Thoracic aorta (tissue), 2 donors: ENCODE measurements at regions not wholly inside any gene's neighbourhood (a gene's known extent, or its start where the extent isn't known, plus 50 kb on each side); places are given as distances from the start of the nearest gene placed in this dataset.
"Not testable (repeated sequence)": the region's sequence is repeated elsewhere in the genome, so short reads cannot be mapped to it uniquely, and the experiment has no call there.

Experiments
- ATAC-seq: fragments of 150-250 bp; one replicate; pipeline ENCODE4 v1.8.0; 2017; ENCODE audit warnings: low read depth; ENCODE audit not compliant: insufficient number of reproducible peaks, low FRiP score
- DNase-seq: peaks from one replicate; pipeline ENCODE4 v3.0.0-alpha.2; 2020; ENCODE audit warnings: low spot score
- H3K27ac ChIP-seq, 2 donors: fragments of 200-600 bp; sonication (generic); 1 replicate in 1 of 2; 2 replicates in 1 of 2; pipeline ENCODE4 v1.5.1; 2016; ENCODE audit warnings: mild to moderate bottlenecking in 2 of 2, moderate library complexity in 2 of 2
- H3K27me3 ChIP-seq: fragments of 200-600 bp; sonication (generic); replicated peaks from 2 replicates; pipeline ENCODE4 v1.6.0; 2016; ENCODE audit warnings: mild to moderate bottlenecking; ENCODE audit not compliant: insufficient read depth
- H3K36me3 ChIP-seq: fragments of 200-600 bp; sonication (generic); one replicate; pipeline ENCODE4 v1.5.1; 2016
- H3K4me1 ChIP-seq, 2 donors: fragments of 200-600 bp; sonication (generic); 1 replicate in 1 of 2; 2 replicates in 1 of 2; pipeline versions ENCODE4 v1.5.1 to v1.6.0; 2016; ENCODE audit warnings: low read depth in 2 of 2, mild to moderate bottlenecking in 1 of 2; ENCODE audit not compliant: control insufficient read depth in 1 of 2
- H3K4me3 ChIP-seq: fragments of 200-600 bp; sonication (generic); 2 replicates; pipeline ENCODE4 v1.5.1; 2016; ENCODE audit warnings: mild to moderate bottlenecking
- H3K9me3 ChIP-seq: fragments of 200-600 bp; sonication (generic); 2 replicates; pipeline ENCODE4 v1.5.1; 2016
- TF ChIP-seq, protein P1 (sequence below): fragments of 200-600 bp; sonication (generic); IDR thresholded peaks from one replicate; pipeline ENCODE4 v1.5.1; 2019; ENCODE audit warnings: antibody characterized with exemption

DNA sequence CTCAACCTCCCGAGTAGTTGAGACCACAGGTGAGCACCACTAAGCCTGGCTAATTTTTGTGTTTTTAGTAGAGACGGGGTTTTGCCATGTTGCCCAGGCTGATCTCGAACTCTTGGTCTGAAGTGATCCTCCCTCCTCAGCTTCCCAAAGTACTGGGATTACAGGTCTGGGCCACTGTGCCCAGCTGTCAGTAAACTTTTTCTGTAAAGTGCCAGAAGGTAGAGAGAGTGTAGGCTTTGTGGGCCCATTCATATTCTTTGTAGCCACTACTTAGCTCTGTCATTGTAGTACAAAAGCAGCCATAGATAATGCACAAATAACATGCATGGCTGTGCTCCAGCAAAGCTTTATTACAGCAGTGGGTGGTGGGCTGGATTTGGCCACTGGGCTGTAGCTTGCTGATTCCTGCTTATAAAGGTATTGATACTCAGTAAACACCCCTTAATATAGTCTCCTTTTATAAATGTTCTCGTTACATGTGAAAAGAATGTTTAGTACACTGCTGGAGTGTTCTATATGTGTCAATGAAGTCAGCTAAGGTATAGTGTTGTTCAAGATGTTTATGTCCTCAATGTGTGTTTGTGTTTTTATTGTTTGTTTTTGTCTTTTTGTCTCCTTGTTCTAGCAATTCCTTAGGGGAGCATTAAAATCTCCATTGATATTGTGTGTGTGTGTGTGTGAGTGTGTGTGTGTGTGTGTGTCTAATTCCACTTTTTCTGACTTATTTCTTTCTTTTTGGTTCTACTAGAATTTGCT lies 644.7 kb upstream of the DPP6 start:
- TF ChIP-seq, protein P1, sequence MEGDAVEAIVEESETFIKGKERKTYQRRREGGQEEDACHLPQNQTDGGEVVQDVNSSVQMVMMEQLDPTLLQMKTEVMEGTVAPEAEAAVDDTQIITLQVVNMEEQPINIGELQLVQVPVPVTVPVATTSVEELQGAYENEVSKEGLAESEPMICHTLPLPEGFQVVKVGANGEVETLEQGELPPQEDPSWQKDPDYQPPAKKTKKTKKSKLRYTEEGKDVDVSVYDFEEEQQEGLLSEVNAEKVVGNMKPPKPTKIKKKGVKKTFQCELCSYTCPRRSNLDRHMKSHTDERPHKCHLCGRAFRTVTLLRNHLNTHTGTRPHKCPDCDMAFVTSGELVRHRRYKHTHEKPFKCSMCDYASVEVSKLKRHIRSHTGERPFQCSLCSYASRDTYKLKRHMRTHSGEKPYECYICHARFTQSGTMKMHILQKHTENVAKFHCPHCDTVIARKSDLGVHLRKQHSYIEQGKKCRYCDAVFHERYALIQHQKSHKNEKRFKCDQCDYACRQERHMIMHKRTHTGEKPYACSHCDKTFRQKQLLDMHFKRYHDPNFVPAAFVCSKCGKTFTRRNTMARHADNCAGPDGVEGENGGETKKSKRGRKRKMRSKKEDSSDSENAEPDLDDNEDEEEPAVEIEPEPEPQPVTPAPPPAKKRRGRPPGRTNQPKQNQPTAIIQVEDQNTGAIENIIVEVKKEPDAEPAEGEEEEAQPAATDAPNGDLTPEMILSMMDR: no peak
- Histone ChIP-seq H3K36me3 (no peaks in the 10 kb centered on the region), H3K9me3 (no peaks in the 10 kb centered on the region), H3K4me3 (no peak overlapping the region), H3K4me1 (no peaks in the 10 kb centered on the region), H3K27ac (no peak overlapping the region), H3K27me3 (no peaks in the 10 kb centered on the region)
- ATAC-seq (no peak), DNase-seq (no peak)

DNA sequence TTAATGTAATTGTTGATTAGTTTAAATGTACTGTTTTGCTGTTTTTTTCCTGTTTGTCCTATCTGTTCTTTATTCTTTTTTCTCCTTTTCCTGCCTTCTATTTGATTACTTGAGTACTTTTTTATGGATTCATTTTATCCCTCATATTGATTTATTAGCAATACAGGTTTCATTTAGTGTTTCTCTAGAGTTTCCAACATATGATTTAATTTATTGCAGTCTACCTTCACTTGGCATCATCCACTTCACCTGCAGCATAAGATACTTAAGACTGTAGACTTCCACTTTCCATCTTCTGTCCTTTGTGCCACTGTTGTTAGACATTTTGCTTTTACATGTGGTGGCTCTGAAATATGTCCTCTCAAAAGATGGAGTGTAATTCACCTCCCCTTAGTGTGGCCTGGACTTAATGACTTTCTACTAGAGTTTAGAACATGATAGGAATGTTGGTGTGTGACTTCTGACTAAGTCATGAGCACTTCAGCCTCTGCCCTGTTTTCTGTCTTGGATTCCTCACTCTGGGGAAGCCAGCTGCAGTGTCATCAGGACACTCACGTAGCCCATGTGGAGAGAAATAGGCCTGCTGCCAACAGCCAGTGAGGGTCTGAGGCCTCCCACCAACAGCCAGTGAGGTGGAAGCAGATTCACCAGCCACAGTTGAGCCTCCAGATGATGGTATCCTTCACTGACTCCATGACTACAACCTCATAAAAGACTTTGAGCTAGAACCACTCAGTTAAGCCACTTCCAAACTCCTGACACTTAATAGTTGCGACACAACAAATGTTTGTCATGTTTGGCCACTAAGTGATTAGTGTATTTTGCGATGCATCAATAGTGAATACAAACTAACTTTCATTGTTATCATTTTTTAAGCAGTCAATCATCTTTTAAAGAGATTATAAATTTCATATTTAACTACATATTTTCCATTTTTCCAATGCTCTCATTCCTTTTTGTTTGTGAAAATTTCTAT lies 643.5 kb upstream of the DPP6 start:
- ATAC-seq: no peak
- Histone ChIP-seq H3K4me1 (no peaks in the 10 kb centered on the region), H3K27me3 (no peaks in the 10 kb centered on the region), H3K9me3 (no peaks in the 10 kb centered on the region), H3K4me3 (no peak overlapping the region), H3K27ac (no peak overlapping the region), H3K36me3 (no peaks in the 10 kb centered on the region)
- TF ChIP-seq, protein P1: no peak
- no peak for DNase-seq

DNA sequence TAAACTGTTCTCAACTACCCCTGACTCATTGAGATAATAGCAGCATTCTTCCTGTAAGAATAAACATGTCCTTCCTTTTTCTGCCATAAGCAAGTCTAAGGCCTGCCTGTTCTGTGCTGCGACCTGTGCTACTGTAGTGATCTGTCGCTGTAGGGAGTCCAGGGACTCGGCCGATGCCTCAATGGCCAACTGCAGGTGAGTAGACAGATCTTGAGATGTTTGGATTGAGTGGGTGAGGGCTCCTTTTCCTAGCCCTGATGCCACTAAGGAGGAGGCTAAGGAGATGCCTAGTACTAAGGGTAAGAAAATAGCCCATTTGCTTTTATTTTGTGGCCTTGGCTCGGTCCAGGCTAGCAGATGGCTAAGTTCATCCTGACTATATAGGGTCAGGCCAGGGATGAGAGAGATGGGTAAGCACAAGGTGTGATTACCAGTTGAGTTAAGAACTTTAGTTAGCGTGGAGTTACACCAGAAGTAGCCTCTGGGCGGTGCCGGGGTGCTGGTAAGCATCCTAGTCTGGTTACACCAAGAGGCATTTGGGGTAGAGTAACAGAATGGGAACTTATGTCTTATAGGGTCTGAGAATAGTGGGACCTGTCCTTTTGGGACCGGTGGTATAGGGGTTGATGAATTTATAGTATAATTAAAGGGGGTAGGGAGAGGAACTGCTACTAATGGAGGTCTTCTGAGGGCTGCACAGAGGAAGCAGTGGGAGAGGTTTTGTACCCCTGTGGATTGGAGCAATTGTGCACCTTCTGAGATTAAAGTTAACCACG lies 642.4 kb upstream of the DPP6 start:
- H3K27ac ChIP-seq, H3K9me3 ChIP-seq, DNase-seq, H3K36me3 ChIP-seq, H3K4me3 ChIP-seq, H3K4me1 ChIP-seq, H3K27me3 ChIP-seq, ATAC-seq: not testable (repeated sequence)

DNA sequence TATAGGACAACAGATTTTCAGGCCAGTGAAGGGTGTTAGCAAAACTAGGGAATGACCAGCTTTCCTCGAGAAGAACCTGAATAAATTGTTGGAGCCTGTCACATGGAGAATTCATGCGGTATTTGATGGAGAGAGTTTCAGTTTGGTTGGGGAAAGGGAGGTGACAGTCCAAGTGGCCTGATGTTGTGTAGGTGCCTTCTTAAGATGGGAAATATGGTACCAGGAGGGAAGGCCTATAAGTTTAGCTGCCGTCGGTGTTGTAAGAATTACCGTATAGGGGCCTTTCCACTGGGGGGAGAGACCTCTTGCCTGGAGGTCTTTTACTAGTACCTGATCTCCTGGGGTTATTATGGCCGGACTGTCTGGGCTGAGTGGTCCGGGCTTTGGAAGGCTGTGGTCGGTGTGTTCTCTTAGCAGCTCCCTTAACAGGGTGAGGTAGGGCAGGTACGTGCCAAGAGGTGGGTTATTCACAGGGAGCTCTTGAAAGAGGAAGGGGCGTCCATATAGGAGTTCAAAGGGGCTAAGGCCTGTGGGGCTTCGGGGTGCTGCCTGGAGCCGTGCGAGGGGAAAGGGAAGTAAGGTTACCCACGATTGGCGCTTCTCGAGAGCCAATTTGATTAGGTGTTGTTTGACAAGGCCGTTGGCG lies 641.1 kb upstream of the DPP6 start:
- H3K4me3 ChIP-seq, H3K4me1 ChIP-seq, H3K27me3 ChIP-seq, H3K27ac ChIP-seq, ATAC-seq, H3K36me3 ChIP-seq, H3K9me3 ChIP-seq, DNase-seq: not testable (repeated sequence)

DNA sequence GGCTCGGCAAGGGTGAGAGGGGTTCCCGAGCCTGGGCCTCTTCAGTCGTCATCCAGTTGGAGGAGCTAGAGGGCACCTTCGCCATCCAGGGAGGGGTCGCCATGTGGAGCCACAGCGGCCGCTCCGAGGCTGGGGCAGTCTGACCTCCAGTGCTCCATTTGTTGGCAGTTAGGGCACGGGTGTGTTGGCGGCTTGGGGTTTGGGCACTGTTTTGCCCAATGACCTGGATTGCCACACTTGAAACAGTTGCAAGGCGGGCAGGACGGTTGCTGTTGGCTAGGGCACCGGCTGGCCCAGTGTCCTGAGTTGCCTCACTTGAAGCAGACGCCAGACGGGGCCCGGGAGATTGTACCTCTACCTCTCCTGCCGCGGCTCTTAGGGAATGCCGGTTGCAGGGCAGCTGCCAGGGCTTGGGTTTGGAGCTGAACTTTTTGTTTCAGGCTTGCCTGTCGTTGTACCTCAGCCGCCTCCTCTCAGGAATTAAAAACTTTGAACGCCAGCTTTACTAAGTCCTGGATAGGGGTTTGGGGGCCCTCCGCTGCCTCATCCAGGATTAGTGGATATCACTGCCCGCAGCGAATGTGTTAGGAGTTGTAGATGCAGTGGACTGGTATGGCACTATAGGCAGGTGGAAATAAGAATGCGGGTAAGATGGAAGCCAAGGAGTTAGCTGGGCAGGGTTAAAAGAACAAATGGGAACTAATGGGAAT lies 639.9 kb upstream of the DPP6 start:
- not testable (repeated sequence) for H3K27ac ChIP-seq, H3K9me3 ChIP-seq, H3K4me3 ChIP-seq, H3K4me1 ChIP-seq, H3K27me3 ChIP-seq, ATAC-seq, H3K36me3 ChIP-seq, DNase-seq

DNA sequence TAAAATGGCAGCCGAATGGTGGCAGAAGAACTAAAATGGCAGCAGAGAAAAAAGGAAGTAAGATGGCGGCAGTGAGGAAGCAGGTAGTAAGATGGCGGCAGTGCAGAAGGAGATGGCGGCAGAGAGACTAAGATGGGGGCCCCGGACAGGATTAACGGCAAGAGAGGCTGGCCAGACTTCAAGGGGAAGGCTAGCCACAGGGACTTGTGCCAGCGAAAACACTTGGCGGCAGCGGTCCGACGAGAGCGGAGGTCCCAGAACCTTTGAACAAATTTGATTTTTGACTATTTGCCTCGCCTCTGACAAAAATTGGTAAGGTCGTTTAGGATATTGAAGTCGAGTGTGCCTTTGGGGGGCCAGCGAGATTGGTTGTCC lies 639.4 kb upstream of the DPP6 start:
- not testable (repeated sequence) for H3K4me1 ChIP-seq

More for the DNA sequence above, 639.4 kb upstream of the DPP6 start:
- DNase-seq, ATAC-seq, H3K27me3 ChIP-seq, H3K36me3 ChIP-seq, H3K4me3 ChIP-seq, H3K27ac ChIP-seq, H3K9me3 ChIP-seq: not testable (repeated sequence)
